ENCODE measurements at regions not wholly inside any gene's neighbourhood (a gene's known extent, or its start where the extent isn't known, plus 50 kb on each side); places are given as distances from the start of the nearest gene placed in this dataset.

GRCh38 chr2:166612214-166612613 lies 118.2 kb upstream of the SCN7A start:
- H3K9ac ChIP-seq (ENCODE audit: low read length), result no peak overlapping the region
- no peak overlapping the region for H3K4me3 ChIP-seq (ENCODE audit: low read length)
- no peaks in the 10 kb centered on the region for H3K9me3 ChIP-seq (ENCODE audit: low read length)
- H3K4me2 ChIP-seq (ENCODE audit: low read length), result no peak overlapping the region
- no peaks in the 10 kb centered on the region for H3K79me2 ChIP-seq (replicated peaks; ENCODE audit: insufficient read depth, low read length)
- no peak for TF ChIP-seq REST (IDR thresholded peaks at IDR 0.05; ENCODE audit: borderline replicate concordance)
- TF ChIP-seq EZH2 (IDR thresholded peaks at IDR 0.05; ENCODE audit: borderline replicate concordance, insufficient read depth, low read length, poor library complexity, severe bottlenecking), result no peak
- no peak for TF ChIP-seq MXI1 (conservative IDR thresholded peaks at IDR 0.05; ENCODE audit: poor library complexity, severe bottlenecking)
- no peak for TF ChIP-seq POLR2AphosphoS5 (IDR thresholded peaks at IDR 0.05)
- no peak for TF ChIP-seq TAF1 (IDR thresholded peaks at IDR 0.05; ENCODE audit: low read depth)
- TF ChIP-seq, protein P1, sequence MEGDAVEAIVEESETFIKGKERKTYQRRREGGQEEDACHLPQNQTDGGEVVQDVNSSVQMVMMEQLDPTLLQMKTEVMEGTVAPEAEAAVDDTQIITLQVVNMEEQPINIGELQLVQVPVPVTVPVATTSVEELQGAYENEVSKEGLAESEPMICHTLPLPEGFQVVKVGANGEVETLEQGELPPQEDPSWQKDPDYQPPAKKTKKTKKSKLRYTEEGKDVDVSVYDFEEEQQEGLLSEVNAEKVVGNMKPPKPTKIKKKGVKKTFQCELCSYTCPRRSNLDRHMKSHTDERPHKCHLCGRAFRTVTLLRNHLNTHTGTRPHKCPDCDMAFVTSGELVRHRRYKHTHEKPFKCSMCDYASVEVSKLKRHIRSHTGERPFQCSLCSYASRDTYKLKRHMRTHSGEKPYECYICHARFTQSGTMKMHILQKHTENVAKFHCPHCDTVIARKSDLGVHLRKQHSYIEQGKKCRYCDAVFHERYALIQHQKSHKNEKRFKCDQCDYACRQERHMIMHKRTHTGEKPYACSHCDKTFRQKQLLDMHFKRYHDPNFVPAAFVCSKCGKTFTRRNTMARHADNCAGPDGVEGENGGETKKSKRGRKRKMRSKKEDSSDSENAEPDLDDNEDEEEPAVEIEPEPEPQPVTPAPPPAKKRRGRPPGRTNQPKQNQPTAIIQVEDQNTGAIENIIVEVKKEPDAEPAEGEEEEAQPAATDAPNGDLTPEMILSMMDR (IDR thresholded peaks at IDR 0.05; ENCODE audit: poor library complexity, severe bottlenecking), result no peak
- TF ChIP-seq EP300 (conservative IDR thresholded peaks at IDR 0.05; ENCODE audit: poor library complexity, severe bottlenecking), result no peak
- TF ChIP-seq SMC3 (conservative IDR thresholded peaks at IDR 0.05; ENCODE audit: poor library complexity), result no peak
- H3F3A ChIP-seq (ENCODE audit: insufficient read depth, low read length, poor library complexity, severe bottlenecking), result no peaks in the 10 kb centered on the region
- no peaks in the 10 kb centered on the region for H3K36me3 ChIP-seq (ENCODE audit: insufficient read depth, low read length)
- H4K20me1 ChIP-seq (ENCODE audit: insufficient read depth), result no peaks in the 10 kb centered on the region
- no peak overlapping the region for H2AFZ ChIP-seq (ENCODE audit: low read depth, low read length)
- H3K27me3 ChIP-seq (ENCODE audit: insufficient read depth, low read depth, low read length), result no peaks in the 10 kb centered on the region
- no peaks in the 10 kb centered on the region for H3K9me2 ChIP-seq (ENCODE audit: insufficient read depth, low read length)
- no peak overlapping the region for H3K27ac ChIP-seq (ENCODE audit: low read length)

DNA sequence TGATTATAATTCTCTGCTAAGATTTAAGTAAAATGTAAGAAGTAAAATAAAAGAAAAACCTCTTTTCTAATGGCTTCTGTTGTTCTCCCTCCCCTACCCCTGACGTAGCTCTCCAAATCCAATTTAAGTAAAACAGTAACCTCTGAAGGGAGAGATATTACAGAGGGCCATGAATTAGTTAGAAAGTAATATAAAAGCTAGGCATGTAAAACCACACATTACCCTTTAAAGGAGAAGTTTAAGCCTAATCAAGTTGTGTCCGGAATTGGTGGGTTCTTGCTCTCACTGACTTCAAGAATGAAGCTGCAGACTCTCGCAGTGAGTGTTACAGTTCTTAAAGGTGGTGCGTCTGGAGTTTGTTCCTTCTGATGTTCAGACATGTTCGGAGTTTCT lies 116.9 kb upstream of the SCN7A start:
- no peaks in the 10 kb centered on the region for H4K20me1 ChIP-seq (ENCODE audit: insufficient read depth)
- no peak overlapping the region for H3K4me2 ChIP-seq (ENCODE audit: low read length)
- no peak overlapping the region for H3K27ac ChIP-seq (ENCODE audit: low read length)
- H3K27me3 ChIP-seq (ENCODE audit: insufficient read depth, low read depth, low read length), result no peaks in the 10 kb centered on the region
- TF ChIP-seq TAF1 (IDR thresholded peaks at IDR 0.05; ENCODE audit: low read depth) (no peak), RAD21 (conservative IDR thresholded peaks at IDR 0.05) (no peak), EZH2 (IDR thresholded peaks at IDR 0.05; ENCODE audit: borderline replicate concordance, insufficient read depth, low read length, poor library complexity, severe bottlenecking) (no peak), POLR2AphosphoS5 (IDR thresholded peaks at IDR 0.05) (no peak), REST (IDR thresholded peaks at IDR 0.05; ENCODE audit: borderline replicate concordance) (no peak), SMC3 (conservative IDR thresholded peaks at IDR 0.05; ENCODE audit: poor library complexity) (no peak), MXI1 (conservative IDR thresholded peaks at IDR 0.05; ENCODE audit: poor library complexity, severe bottlenecking) (no peak), EP300 (conservative IDR thresholded peaks at IDR 0.05; ENCODE audit: poor library complexity, severe bottlenecking) (no peak)
- TF ChIP-seq, protein P1 (IDR thresholded peaks at IDR 0.05; ENCODE audit: poor library complexity, severe bottlenecking), result no peak
- H3K36me3 ChIP-seq (ENCODE audit: insufficient read depth, low read length), result no peaks in the 10 kb centered on the region
- H3F3A ChIP-seq (ENCODE audit: insufficient read depth, low read length, poor library complexity, severe bottlenecking), result no peaks in the 10 kb centered on the region
- H3K9ac ChIP-seq (ENCODE audit: low read length), result no peak overlapping the region
- no peak overlapping the region for H3K4me3 ChIP-seq (ENCODE audit: low read length)
- no peaks in the 10 kb centered on the region for H3K9me3 ChIP-seq (ENCODE audit: low read length)
- H2AFZ ChIP-seq (ENCODE audit: low read depth, low read length), result no peak overlapping the region
- H3K79me2 ChIP-seq (replicated peaks; ENCODE audit: insufficient read depth, low read length), result no peaks in the 10 kb centered on the region
- no peaks in the 10 kb centered on the region for H3K9me2 ChIP-seq (ENCODE audit: insufficient read depth, low read length)
